ENCODE measurements at regions not wholly inside any gene's neighbourhood (a gene's known extent, or its start where the extent isn't known, plus 50 kb on each side); places are given as distances from the start of the nearest gene placed in this dataset.

- Histone ChIP-seq H3K4me3 (replicated peaks in 1 of 4; ENCODE audit: control extremely low read depth in 1 of 4, insufficient read depth in 1 of 4, low read depth in 3 of 4, low read length in 4 of 4) (no peak overlapping the region), H3K27me3 (ENCODE audit: control insufficient read depth, insufficient read depth, low read length) (no peaks in the 10 kb centered on the region), H4K20me1 (ENCODE audit: control insufficient read depth, extremely low read depth, insufficient read depth, low read length) (no peaks in the 10 kb centered on the region), H2AFZ (ENCODE audit: low read length) (no peak overlapping the region), H3K79me2 (ENCODE audit: control insufficient read depth, insufficient read depth, low read length) (no peaks in the 10 kb centered on the region), H3K36me3 (ENCODE audit: control insufficient read depth, insufficient read depth, low read length) (no peaks in the 10 kb centered on the region), H3K27ac (ENCODE audit: insufficient read depth, low read length) (no peak overlapping the region), H3K9me3 (ENCODE audit: control insufficient read depth, insufficient read depth, low read depth, low read length) (no peaks in the 10 kb centered on the region), H3K9ac (ENCODE audit: insufficient read depth, low read length) (no peak overlapping the region), H3K4me2 (ENCODE audit: extremely low read depth, insufficient read depth, low read length) (no peak overlapping the region), H3K4me1 (ENCODE audit: control insufficient read depth, extremely low read depth, insufficient read depth, low read length) (no peaks in the 10 kb centered on the region)
- DNase-seq (ENCODE audit: low read depth in 2 of 2): no peak
- TF ChIP-seq, protein P1, sequence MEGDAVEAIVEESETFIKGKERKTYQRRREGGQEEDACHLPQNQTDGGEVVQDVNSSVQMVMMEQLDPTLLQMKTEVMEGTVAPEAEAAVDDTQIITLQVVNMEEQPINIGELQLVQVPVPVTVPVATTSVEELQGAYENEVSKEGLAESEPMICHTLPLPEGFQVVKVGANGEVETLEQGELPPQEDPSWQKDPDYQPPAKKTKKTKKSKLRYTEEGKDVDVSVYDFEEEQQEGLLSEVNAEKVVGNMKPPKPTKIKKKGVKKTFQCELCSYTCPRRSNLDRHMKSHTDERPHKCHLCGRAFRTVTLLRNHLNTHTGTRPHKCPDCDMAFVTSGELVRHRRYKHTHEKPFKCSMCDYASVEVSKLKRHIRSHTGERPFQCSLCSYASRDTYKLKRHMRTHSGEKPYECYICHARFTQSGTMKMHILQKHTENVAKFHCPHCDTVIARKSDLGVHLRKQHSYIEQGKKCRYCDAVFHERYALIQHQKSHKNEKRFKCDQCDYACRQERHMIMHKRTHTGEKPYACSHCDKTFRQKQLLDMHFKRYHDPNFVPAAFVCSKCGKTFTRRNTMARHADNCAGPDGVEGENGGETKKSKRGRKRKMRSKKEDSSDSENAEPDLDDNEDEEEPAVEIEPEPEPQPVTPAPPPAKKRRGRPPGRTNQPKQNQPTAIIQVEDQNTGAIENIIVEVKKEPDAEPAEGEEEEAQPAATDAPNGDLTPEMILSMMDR (conservative IDR thresholded peaks at IDR 0.05 in 1 of 2, IDR thresholded peaks at IDR 0.05 in 1 of 2; ENCODE audit: low read depth in 1 of 2, low read length in 2 of 2): no peak
- no peak for TF ChIP-seq EZH2 (IDR thresholded peaks at IDR 0.05; ENCODE audit: low read length, missing control alignments)
These were observed 345.8 kb upstream of the CCDC196 start for GRCh38 chr14:66140213-66140918.

GRCh38 chr14:66140963-66141362 lies 345.2 kb upstream of the CCDC196 start:
- Histone ChIP-seq H3K9ac (ENCODE audit: insufficient read depth, low read length) (no peak overlapping the region), H3K4me2 (ENCODE audit: extremely low read depth, insufficient read depth, low read length) (no peak overlapping the region), H3K4me3 (replicated peaks in 1 of 4; ENCODE audit: control extremely low read depth in 1 of 4, insufficient read depth in 1 of 4, low read depth in 3 of 4, low read length in 4 of 4) (no peak overlapping the region), H3K27ac (ENCODE audit: insufficient read depth, low read length) (no peak overlapping the region), H3K79me2 (ENCODE audit: control insufficient read depth, insufficient read depth, low read length) (no peaks in the 10 kb centered on the region), H4K20me1 (ENCODE audit: control insufficient read depth, extremely low read depth, insufficient read depth, low read length) (no peaks in the 10 kb centered on the region), H3K4me1 (ENCODE audit: control insufficient read depth, extremely low read depth, insufficient read depth, low read length) (no peaks in the 10 kb centered on the region), H3K9me3 (ENCODE audit: control insufficient read depth, insufficient read depth, low read depth, low read length) (no peaks in the 10 kb centered on the region), H3K27me3 (ENCODE audit: control insufficient read depth, insufficient read depth, low read length) (no peaks in the 10 kb centered on the region), H3K36me3 (ENCODE audit: control insufficient read depth, insufficient read depth, low read length) (no peaks in the 10 kb centered on the region), H2AFZ (ENCODE audit: low read length) (no peak overlapping the region)
- no peak for TF ChIP-seq EZH2 (IDR thresholded peaks at IDR 0.05; ENCODE audit: low read length, missing control alignments)
- TF ChIP-seq, protein P1 (conservative IDR thresholded peaks at IDR 0.05 in 1 of 2, IDR thresholded peaks at IDR 0.05 in 1 of 2; ENCODE audit: low read depth in 1 of 2, low read length in 2 of 2): no peak
- DNase-seq (ENCODE audit: low read depth in 2 of 2): no peak

GRCh38 chr14:66141733-66142132 lies 344.4 kb upstream of the CCDC196 start:
- Histone ChIP-seq H3K9me3 (ENCODE audit: control insufficient read depth, insufficient read depth, low read depth, low read length) (no peaks in the 10 kb centered on the region), H2AFZ (ENCODE audit: low read length) (no peak overlapping the region), H4K20me1 (ENCODE audit: control insufficient read depth, extremely low read depth, insufficient read depth, low read length) (no peaks in the 10 kb centered on the region), H3K4me1 (ENCODE audit: control insufficient read depth, extremely low read depth, insufficient read depth, low read length) (no peaks in the 10 kb centered on the region), H3K4me2 (ENCODE audit: extremely low read depth, insufficient read depth, low read length) (no peak overlapping the region), H3K4me3 (replicated peaks in 1 of 4; ENCODE audit: control extremely low read depth in 1 of 4, insufficient read depth in 1 of 4, low read depth in 3 of 4, low read length in 4 of 4) (no peak overlapping the region), H3K9ac (ENCODE audit: insufficient read depth, low read length) (no peak overlapping the region), H3K36me3 (ENCODE audit: control insufficient read depth, insufficient read depth, low read length) (no peaks in the 10 kb centered on the region), H3K27ac (ENCODE audit: insufficient read depth, low read length) (no peak overlapping the region), H3K27me3 (ENCODE audit: control insufficient read depth, insufficient read depth, low read length) (no peaks in the 10 kb centered on the region), H3K79me2 (ENCODE audit: control insufficient read depth, insufficient read depth, low read length) (no peaks in the 10 kb centered on the region)
- no peak for DNase-seq (ENCODE audit: low read depth in 2 of 2)
- TF ChIP-seq EZH2 (IDR thresholded peaks at IDR 0.05; ENCODE audit: low read length, missing control alignments): no peak
- TF ChIP-seq, protein P1 (conservative IDR thresholded peaks at IDR 0.05 in 1 of 2, IDR thresholded peaks at IDR 0.05 in 1 of 2; ENCODE audit: low read depth in 1 of 2, low read length in 2 of 2): no peak

All from fibroblast of lung (primary cell).